ENCODE measurements at regions not wholly inside any gene's neighbourhood (a gene's known extent, or its start where the extent isn't known, plus 50 kb on each side); places are given as distances from the start of the nearest gene placed in this dataset.

DNA sequence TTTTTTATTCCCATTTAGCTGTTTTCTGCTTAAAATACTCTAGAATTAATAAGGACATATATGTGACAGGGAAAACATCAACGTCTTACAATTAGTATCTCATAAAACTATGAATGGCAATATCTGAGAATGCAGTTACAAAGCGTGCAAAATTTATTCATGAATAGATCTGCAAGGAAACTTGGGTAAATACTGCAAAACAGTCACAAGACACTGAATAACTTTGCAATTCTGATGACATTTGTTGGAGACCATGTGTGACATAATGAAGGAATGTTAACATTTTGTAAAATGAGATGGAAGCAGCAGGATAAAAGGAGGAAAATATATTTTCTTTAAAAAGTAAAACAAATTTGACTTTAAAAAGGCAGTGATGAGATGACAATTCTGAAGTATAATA lies 480.9 kb upstream of the SEMA6A start:
- TF ChIP-seq EZH2 (IDR thresholded peaks at IDR 0.05; ENCODE audit: borderline replicate concordance, insufficient read depth, low read length, poor library complexity, severe bottlenecking) = no peak
- TF ChIP-seq POLR2AphosphoS5 (IDR thresholded peaks at IDR 0.05) = no peak
- TF ChIP-seq RAD21 (conservative IDR thresholded peaks at IDR 0.05) = no peak
- TF ChIP-seq, protein P1, sequence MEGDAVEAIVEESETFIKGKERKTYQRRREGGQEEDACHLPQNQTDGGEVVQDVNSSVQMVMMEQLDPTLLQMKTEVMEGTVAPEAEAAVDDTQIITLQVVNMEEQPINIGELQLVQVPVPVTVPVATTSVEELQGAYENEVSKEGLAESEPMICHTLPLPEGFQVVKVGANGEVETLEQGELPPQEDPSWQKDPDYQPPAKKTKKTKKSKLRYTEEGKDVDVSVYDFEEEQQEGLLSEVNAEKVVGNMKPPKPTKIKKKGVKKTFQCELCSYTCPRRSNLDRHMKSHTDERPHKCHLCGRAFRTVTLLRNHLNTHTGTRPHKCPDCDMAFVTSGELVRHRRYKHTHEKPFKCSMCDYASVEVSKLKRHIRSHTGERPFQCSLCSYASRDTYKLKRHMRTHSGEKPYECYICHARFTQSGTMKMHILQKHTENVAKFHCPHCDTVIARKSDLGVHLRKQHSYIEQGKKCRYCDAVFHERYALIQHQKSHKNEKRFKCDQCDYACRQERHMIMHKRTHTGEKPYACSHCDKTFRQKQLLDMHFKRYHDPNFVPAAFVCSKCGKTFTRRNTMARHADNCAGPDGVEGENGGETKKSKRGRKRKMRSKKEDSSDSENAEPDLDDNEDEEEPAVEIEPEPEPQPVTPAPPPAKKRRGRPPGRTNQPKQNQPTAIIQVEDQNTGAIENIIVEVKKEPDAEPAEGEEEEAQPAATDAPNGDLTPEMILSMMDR (IDR thresholded peaks at IDR 0.05; ENCODE audit: poor library complexity, severe bottlenecking) = no peak
- TF ChIP-seq EP300 (conservative IDR thresholded peaks at IDR 0.05; ENCODE audit: poor library complexity, severe bottlenecking) = no peak
- no peak for TF ChIP-seq SMC3 (conservative IDR thresholded peaks at IDR 0.05; ENCODE audit: poor library complexity)
- TF ChIP-seq TAF1 (IDR thresholded peaks at IDR 0.05; ENCODE audit: low read depth) = no peak
